Skeletal muscle satellite cell (primary cell): ENCODE measurements at regions not wholly inside any gene's neighbourhood (a gene's known extent, or its start where the extent isn't known, plus 50 kb on each side); places are given as distances from the start of the nearest gene placed in this dataset.
A peak's percentile ranks its signal among the peaks of the same experiment; 100 is the strongest.

Experiments used
- H3K27me3 ChIP-seq: 2 replicates; pipeline ENCODE4 v1.7.0; 2013; ENCODE audit warnings: low read length; ENCODE audit not compliant: control insufficient read depth, insufficient read depth
- H3K36me3 ChIP-seq: 2 replicates; pipeline ENCODE4 v1.7.0; 2013; ENCODE audit warnings: mild to moderate bottlenecking, control low read depth, low read length; ENCODE audit not compliant: insufficient read depth
- H3K4me1 ChIP-seq: 2 replicates; pipeline ENCODE4 v1.7.0; 2013; ENCODE audit warnings: low read length; ENCODE audit not compliant: control insufficient read depth, insufficient read depth
- H3K4me2 ChIP-seq: 2 replicates; pipeline ENCODE4 v1.7.0; 2013; ENCODE audit warnings: mild to moderate bottlenecking, low read length
- H3K4me3 ChIP-seq: 2 replicates; pipeline ENCODE4 v1.7.0; 2013; ENCODE audit warnings: low read length
- H3K9ac ChIP-seq: 2 replicates; pipeline ENCODE4 v1.7.0; 2013; ENCODE audit warnings: mild to moderate bottlenecking, low read depth, low read length, moderate library complexity
- H3K9me3 ChIP-seq: replicated peaks from 2 replicates; pipeline ENCODE4 v1.7.0; 2013; ENCODE audit warnings: mild to moderate bottlenecking, control low read depth, low read length

DNA sequence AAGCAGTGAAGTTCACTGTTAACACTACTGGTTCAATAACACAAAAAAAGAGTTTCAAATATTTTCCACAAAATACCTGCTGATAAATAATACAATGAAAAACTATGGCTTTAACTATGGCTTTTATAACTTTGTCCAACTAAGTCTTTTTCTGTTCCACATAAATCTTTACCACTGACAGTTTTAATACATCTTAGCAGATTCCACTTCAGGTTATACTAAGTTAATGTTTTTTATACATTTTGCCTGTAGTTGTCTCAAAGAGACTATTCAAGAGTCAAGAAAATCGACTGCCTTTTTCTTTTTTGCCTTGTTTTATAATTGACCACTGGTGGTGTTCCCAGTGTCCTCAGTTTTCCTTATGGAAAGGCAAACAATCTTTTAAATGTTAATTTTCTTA, 379.7 kb upstream of the PMFBP1 start:
- Histone ChIP-seq H3K4me1 (peaks cover 3% of the 10 kb centered on the region), H3K4me3 (no peak overlapping the region), H3K27me3 (no peaks in the 10 kb centered on the region), H3K36me3 (no peaks in the 10 kb centered on the region), H3K9ac (no peak overlapping the region), H3K9me3 (no peaks in the 10 kb centered on the region), H3K4me2 (no peak overlapping the region)

DNA sequence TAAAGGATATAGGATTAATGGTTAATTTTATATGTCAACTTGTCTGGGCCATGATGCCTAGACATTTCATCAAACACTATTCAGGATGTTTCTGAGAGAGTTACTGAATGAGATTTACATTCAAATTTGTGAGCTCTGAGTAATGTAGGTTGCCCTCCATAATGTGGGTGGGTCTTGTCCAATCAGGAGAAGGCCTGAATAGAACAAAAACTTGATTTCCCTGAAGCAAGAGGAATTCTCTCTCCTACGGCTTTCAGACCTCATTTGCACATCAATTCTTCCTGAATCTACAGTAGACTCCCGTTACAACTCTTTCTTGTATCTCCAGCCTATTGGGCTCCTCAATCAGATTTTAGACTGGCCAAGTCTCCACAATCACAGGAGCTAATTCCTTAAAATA, 377.9 kb upstream of the PMFBP1 start:
- H3K36me3 ChIP-seq, result no peaks in the 10 kb centered on the region
- H3K4me3 ChIP-seq, result no peak overlapping the region
- no peak overlapping the region for H3K9ac ChIP-seq
- H3K4me2 ChIP-seq, result no peak overlapping the region
- peaks cover 3% of the 10 kb centered on the region for H3K4me1 ChIP-seq
- H3K27me3 ChIP-seq, result no peaks in the 10 kb centered on the region
- H3K9me3 ChIP-seq, result no peaks in the 10 kb centered on the region

GRCh38 chr16:72542102-72542501, 370.1 kb upstream of the PMFBP1 start:
- no peaks in the 10 kb centered on the region for H3K9me3 ChIP-seq
- no peak overlapping the region for H3K4me2 ChIP-seq
- no peak overlapping the region for H3K4me3 ChIP-seq
- no peaks in the 10 kb centered on the region for H3K36me3 ChIP-seq
- no peak overlapping the region for H3K9ac ChIP-seq
- no peaks in the 10 kb centered on the region for H3K27me3 ChIP-seq
- H3K4me1 ChIP-seq, result peaks cover 13% of the 10 kb centered on the region

GRCh38 chr16:72537664-72538063, 365.7 kb upstream of the PMFBP1 start:
- peak overlapping the region; percentile 13 for H3K4me3 ChIP-seq
- H3K36me3 ChIP-seq, result no peaks in the 10 kb centered on the region
- no peaks in the 10 kb centered on the region for H3K27me3 ChIP-seq
- H3K9ac ChIP-seq, result peak overlapping the region; percentile 26
- H3K9me3 ChIP-seq, result no peaks in the 10 kb centered on the region
- peaks cover 21% of the 10 kb centered on the region for H3K4me1 ChIP-seq
- H3K4me2 ChIP-seq, result peak overlapping the region; percentile 41

GRCh38 chr16:72536723-72537435, 364.9 kb upstream of the PMFBP1 start:
- peak overlapping the region; percentile 26 for H3K9ac ChIP-seq
- H3K4me1 ChIP-seq, result peaks cover 21% of the 10 kb centered on the region
- peak overlapping the region; percentile 41 for H3K4me2 ChIP-seq
- no peaks in the 10 kb centered on the region for H3K36me3 ChIP-seq
- no peaks in the 10 kb centered on the region for H3K27me3 ChIP-seq
- H3K4me3 ChIP-seq, result no peak overlapping the region
- H3K9me3 ChIP-seq, result no peaks in the 10 kb centered on the region

DNA sequence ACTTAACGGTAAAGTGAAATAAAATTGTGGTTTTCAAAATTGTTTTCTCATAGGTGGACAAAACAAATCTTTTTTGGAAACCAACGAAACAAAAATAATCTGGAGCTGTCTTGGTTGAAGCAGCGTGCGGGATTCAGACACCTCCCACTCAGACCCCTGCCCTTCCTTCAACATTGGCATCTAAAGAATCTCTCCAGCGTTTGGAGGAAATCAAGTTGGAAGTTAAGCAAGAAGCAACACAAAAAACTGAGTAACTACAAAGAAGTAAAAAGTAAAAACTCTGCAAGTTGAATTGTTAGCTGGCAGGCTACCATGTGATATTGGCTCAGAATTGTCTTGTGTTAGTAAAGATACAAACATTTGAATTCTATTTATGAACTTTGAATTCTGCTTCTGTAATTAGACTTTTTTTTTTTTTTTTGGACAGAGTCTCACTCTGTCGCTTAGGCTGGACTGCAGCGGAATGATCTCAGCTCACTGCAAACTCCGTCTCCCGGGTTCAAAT, 361.0 kb upstream of the PMFBP1 start:
- no peak overlapping the region for H3K4me2 ChIP-seq
- H3K4me1 ChIP-seq, result peaks cover 21% of the 10 kb centered on the region
- H3K27me3 ChIP-seq, result no peaks in the 10 kb centered on the region
- no peak overlapping the region for H3K4me3 ChIP-seq
- H3K9me3 ChIP-seq, result no peaks in the 10 kb centered on the region
- H3K9ac ChIP-seq, result no peak overlapping the region
- H3K36me3 ChIP-seq, result no peaks in the 10 kb centered on the region

DNA sequence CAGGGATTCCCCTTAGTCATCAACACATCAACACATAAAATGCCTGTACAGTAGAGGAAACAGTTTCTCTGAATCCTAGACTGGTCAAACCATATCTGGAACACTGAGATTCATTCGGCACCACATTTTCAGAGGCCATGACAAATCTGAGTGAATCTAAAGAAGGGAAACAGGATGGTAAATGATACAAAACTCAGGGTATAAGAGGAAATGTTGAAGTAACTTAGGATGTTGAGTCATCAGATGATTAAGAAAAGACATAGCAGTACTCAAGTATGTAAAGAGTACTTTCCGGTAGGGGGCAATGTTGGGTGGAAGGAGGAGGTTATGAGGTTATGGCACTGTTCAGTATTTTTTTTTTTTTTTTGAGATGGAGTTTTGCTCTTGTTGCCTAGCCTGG, 358.5 kb upstream of the PMFBP1 start:
- H3K27me3 ChIP-seq, result no peaks in the 10 kb centered on the region
- H3K36me3 ChIP-seq, result no peaks in the 10 kb centered on the region
- H3K4me3 ChIP-seq, result no peak overlapping the region
- peak overlapping the region; percentile 48 for H3K4me2 ChIP-seq
- peak overlapping the region; percentile 20 for H3K9ac ChIP-seq
- peaks cover 5% of the 10 kb centered on the region for H3K4me1 ChIP-seq
- no peaks in the 10 kb centered on the region for H3K9me3 ChIP-seq

GRCh38 chr16:72523087-72523486, 351.1 kb upstream of the PMFBP1 start:
- no peak overlapping the region for H3K9ac ChIP-seq
- no peaks in the 10 kb centered on the region for H3K36me3 ChIP-seq
- H3K4me3 ChIP-seq, result no peak overlapping the region
- H3K4me2 ChIP-seq, result no peak overlapping the region
- no peaks in the 10 kb centered on the region for H3K27me3 ChIP-seq
- H3K9me3 ChIP-seq, result peaks cover 4% of the 10 kb centered on the region
- H3K4me1 ChIP-seq, result no peaks in the 10 kb centered on the region

GRCh38 chr16:72517154-72517553, 345.2 kb upstream of the PMFBP1 start:
- no peaks in the 10 kb centered on the region for H3K9me3 ChIP-seq
- no peak overlapping the region for H3K4me2 ChIP-seq
- no peaks in the 10 kb centered on the region for H3K4me1 ChIP-seq
- H3K36me3 ChIP-seq, result no peaks in the 10 kb centered on the region
- H3K4me3 ChIP-seq, result no peak overlapping the region
- H3K9ac ChIP-seq, result no peak overlapping the region
- no peaks in the 10 kb centered on the region for H3K27me3 ChIP-seq

- no peaks in the 10 kb centered on the region for H3K27me3 ChIP-seq
- H3K9me3 ChIP-seq, result no peaks in the 10 kb centered on the region
- H3K4me2 ChIP-seq, result no peak overlapping the region
- no peak overlapping the region for H3K4me3 ChIP-seq
- no peak overlapping the region for H3K9ac ChIP-seq
- peaks cover 16% of the 10 kb centered on the region for H3K4me1 ChIP-seq
- H3K36me3 ChIP-seq, result no peaks in the 10 kb centered on the region
Observed at GRCh38 chr16:72511171-72511570, 339.2 kb upstream of the PMFBP1 start.

DNA sequence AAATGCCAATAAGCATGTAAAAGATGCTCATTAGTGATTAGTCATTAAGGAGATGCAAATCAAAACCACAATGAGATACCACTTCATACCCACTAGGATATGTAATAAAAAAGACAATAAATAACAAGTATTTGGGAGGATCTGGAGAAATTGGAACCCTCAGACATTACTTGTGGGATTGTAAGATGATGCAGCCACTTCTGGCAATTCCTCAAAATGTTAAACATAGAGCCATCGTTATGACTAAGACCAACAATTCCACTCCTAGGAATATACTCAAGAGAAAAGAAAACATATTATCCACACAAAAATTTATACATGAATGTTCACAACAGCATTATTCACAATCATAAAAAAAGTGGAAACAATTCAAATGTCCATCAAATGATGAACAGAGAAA, 336.2 kb upstream of the PMFBP1 start:
- Histone ChIP-seq H3K27me3 (no peaks in the 10 kb centered on the region), H3K9ac (no peak overlapping the region), H3K36me3 (no peaks in the 10 kb centered on the region), H3K9me3 (no peaks in the 10 kb centered on the region), H3K4me1 (peaks cover 16% of the 10 kb centered on the region), H3K4me3 (no peak overlapping the region), H3K4me2 (no peak overlapping the region)

- Histone ChIP-seq H3K9me3 (no peaks in the 10 kb centered on the region), H3K36me3 (no peaks in the 10 kb centered on the region), H3K4me3 (no peak overlapping the region), H3K9ac (no peak overlapping the region), H3K4me2 (no peak overlapping the region), H3K27me3 (no peaks in the 10 kb centered on the region), H3K4me1 (peaks cover 4% of the 10 kb centered on the region)
Observed at GRCh38 chr16:72502594-72503005, 330.6 kb upstream of the PMFBP1 start.
